DND-41 (cell line): ENCODE measurements at regions not wholly inside any gene's neighbourhood (a gene's known extent, or its start where the extent isn't known, plus 50 kb on each side); places are given as distances from the start of the nearest gene placed in this dataset.

Experiments
- ATAC-seq: fragments of 200-7000 bp; cut with Tn5 transposase; 3 replicates; pipeline ENCODE4 v1.9.1; 2021; ENCODE audit warnings: low read depth; ENCODE audit not compliant: insufficient read depth
- DNase-seq: peaks from one replicate; pipeline ENCODE4 v3.0.0-alpha.2; 2020
- H2AFZ ChIP-seq: 2 replicates; pipeline ENCODE4 v1.6.0; 2012; ENCODE audit warnings: low read depth, low read length
- H3K27ac ChIP-seq: 2 replicates; pipeline ENCODE4 v1.5.1; 2012; ENCODE audit warnings: low read length, inconsistent platforms
- H3K27me3 ChIP-seq: fragments of 200-600 bp; sonication (generic); 2 replicates; pipeline ENCODE4 v1.6.0; 2012; ENCODE audit warnings: low read length, mild to moderate bottlenecking, inconsistent platforms; ENCODE audit not compliant: insufficient read depth, poor library complexity
- H3K36me3 ChIP-seq: 2 replicates; pipeline ENCODE4 v1.5.1; 2012; ENCODE audit warnings: low read length, inconsistent platforms; ENCODE audit not compliant: insufficient read depth
- H3K4me1 ChIP-seq: 2 replicates; pipeline ENCODE4 v1.5.1; 2012; ENCODE audit warnings: mild to moderate bottlenecking, low read length; ENCODE audit not compliant: insufficient read depth
- H3K4me2 ChIP-seq: 2 replicates; pipeline ENCODE4 v1.6.0; 2012; ENCODE audit warnings: mild to moderate bottlenecking, moderate library complexity, low read length, inconsistent platforms; ENCODE audit not compliant: insufficient read depth
- H3K4me3 ChIP-seq, 2 experiments: fragments of 200-600 bp in 1 of 2; shearing (Covaris generic) in 1 of 2; 2 replicates each; pipeline ENCODE4 v1.5.1; 2012 to 2016; ENCODE audit warnings: inconsistent platforms in 2 of 2, low read length in 2 of 2, mild to moderate bottlenecking in 2 of 2, low read depth in 1 of 2, moderate library complexity in 1 of 2
- H3K79me2 ChIP-seq: 2 replicates; pipeline ENCODE4 v1.6.0; 2012; ENCODE audit warnings: low read length, inconsistent platforms; ENCODE audit not compliant: insufficient read depth
- H3K9ac ChIP-seq: 2 replicates; pipeline ENCODE4 v1.6.0; 2012; ENCODE audit warnings: low read depth, mild to moderate bottlenecking, inconsistent platforms, low read length, moderate library complexity
- H3K9me3 ChIP-seq: 2 replicates; pipeline ENCODE4 v1.5.1; 2012; ENCODE audit warnings: low read length, moderate library complexity, mild to moderate bottlenecking, inconsistent platforms; ENCODE audit not compliant: insufficient read depth, severe bottlenecking
- H4K20me1 ChIP-seq: 2 replicates; pipeline ENCODE4 v1.6.0; 2012; ENCODE audit warnings: low read length; ENCODE audit not compliant: insufficient read depth
- EZH2 ChIP-seq: IDR thresholded peaks from 3 replicates; pipeline ENCODE4 v1.6.1; 2012; ENCODE audit warnings: borderline replicate concordance, low read depth, mild to moderate bottlenecking, moderate library complexity, low read length, inconsistent platforms; ENCODE audit not compliant: severe bottlenecking
- TF ChIP-seq, protein P1 (sequence below): IDR thresholded peaks from 2 replicates; pipeline ENCODE4 v1.5.1; 2012; ENCODE audit warnings: borderline replicate concordance, low read length, moderate library complexity, mild to moderate bottlenecking; ENCODE audit not compliant: poor library complexity, severe bottlenecking; ENCODE audit errors: extremely low read depth

DNA sequence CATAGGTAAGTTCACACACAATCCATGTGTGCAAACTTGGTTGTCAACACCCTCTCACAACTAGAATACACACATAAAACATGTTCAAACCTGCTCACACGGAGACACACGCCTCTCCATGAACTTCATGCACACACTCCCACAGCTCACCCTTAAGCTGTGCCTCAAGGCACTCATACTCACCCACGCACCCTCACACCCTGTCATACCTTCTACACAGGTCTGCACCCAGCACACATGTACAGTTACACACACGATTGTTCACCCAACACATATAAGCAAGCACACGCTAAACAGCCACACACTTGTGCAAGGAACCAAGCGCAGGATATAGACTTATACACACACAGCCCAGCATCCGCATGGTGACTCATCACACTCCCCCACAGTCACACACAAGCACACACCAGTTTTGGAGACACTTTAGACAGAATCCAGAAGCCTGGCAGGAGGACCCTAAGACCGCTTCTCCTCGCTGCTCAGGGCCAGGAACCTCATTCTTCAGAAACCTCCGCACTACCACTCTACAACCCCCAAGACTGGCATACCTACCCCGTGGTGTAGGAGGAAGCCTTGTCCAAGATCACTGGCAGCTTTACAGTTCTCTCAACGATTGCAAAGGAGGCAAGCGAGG, 58.7 kb upstream of the ZC3H12A start:
- Histone ChIP-seq H3K9me3 (no peaks in the 10 kb centered on the region), H3K36me3 (no peaks in the 10 kb centered on the region), H3K79me2 (no peaks in the 10 kb centered on the region), H2AFZ (no peak overlapping the region), H3K4me2 (no peak overlapping the region), H3K4me3 (no peak overlapping the region), H3K27ac (no peak overlapping the region), H4K20me1 (0 out of 2 replicates have a peak, but pooled peaks cover 3% of the 10 kb centered on the region), H3K9ac (no peak overlapping the region), H3K4me1 (no peaks in the 10 kb centered on the region), H3K27me3 (no peaks in the 10 kb centered on the region)
- no peak for TF ChIP-seq EZH2
- TF ChIP-seq, protein P1, sequence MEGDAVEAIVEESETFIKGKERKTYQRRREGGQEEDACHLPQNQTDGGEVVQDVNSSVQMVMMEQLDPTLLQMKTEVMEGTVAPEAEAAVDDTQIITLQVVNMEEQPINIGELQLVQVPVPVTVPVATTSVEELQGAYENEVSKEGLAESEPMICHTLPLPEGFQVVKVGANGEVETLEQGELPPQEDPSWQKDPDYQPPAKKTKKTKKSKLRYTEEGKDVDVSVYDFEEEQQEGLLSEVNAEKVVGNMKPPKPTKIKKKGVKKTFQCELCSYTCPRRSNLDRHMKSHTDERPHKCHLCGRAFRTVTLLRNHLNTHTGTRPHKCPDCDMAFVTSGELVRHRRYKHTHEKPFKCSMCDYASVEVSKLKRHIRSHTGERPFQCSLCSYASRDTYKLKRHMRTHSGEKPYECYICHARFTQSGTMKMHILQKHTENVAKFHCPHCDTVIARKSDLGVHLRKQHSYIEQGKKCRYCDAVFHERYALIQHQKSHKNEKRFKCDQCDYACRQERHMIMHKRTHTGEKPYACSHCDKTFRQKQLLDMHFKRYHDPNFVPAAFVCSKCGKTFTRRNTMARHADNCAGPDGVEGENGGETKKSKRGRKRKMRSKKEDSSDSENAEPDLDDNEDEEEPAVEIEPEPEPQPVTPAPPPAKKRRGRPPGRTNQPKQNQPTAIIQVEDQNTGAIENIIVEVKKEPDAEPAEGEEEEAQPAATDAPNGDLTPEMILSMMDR, result no peak
- ATAC-seq (no peak), DNase-seq (no peak)

GRCh38 chr1:37420456-37420855, 53.9 kb upstream of the ZC3H12A start:
- Histone ChIP-seq H2AFZ (no peak overlapping the region), H3K4me2 (no peak overlapping the region), H3K36me3 (no peaks in the 10 kb centered on the region), H3K9ac (no peak overlapping the region), H4K20me1 (no peaks in the 10 kb centered on the region), H3K27me3 (no peaks in the 10 kb centered on the region), H3K79me2 (no peaks in the 10 kb centered on the region), H3K27ac (no peak overlapping the region), H3K9me3 (no peaks in the 10 kb centered on the region), H3K4me1 (no peaks in the 10 kb centered on the region), H3K4me3 (no peak overlapping the region)
- TF ChIP-seq, protein P1, result no peak
- TF ChIP-seq EZH2, result no peak
- ATAC-seq, result no peak
- no peak for DNase-seq

- Histone ChIP-seq H3K27ac (no peak overlapping the region), H3K9ac (no peak overlapping the region), H4K20me1 (no peaks in the 10 kb centered on the region), H2AFZ (no peak overlapping the region), H3K36me3 (no peaks in the 10 kb centered on the region), H3K4me1 (no peaks in the 10 kb centered on the region), H3K4me3 (no peak overlapping the region), H3K27me3 (peaks cover 5% of the 10 kb centered on the region), H3K4me2 (no peak overlapping the region), H3K79me2 (no peaks in the 10 kb centered on the region), H3K9me3 (no peaks in the 10 kb centered on the region)
- ATAC-seq (no peak), DNase-seq (no peak)
- no peak for TF ChIP-seq EZH2
- TF ChIP-seq, protein P1, result no peak
Measured at GRCh38 chr1:37423810-37424209, 50.6 kb upstream of the ZC3H12A start.
